GM18517 (cell line): ENCODE measurements at regions not wholly inside any gene's neighbourhood (a gene's known extent, or its start where the extent isn't known, plus 50 kb on each side); places are given as distances from the start of the nearest gene placed in this dataset.
A peak's percentile ranks its signal among the peaks of the same experiment; 100 is the strongest.
"Not testable (repeated sequence)": the region's sequence is repeated elsewhere in the genome, so short reads cannot be mapped to it uniquely, and the experiment has no call there.

Experiments used
- ATAC-seq: cut with Tn5 transposase; IDR thresholded peaks from one replicate; pipeline ENCODE4 v1.9.1; 2021; ENCODE audit warnings: mild to moderate bottlenecking, moderate library complexity; ENCODE audit not compliant: unreplicated experiment

GRCh38 chr3:177336873-177337450, 139.7 kb upstream of the TBL1XR1 start:
- ATAC-seq, result no peak

GRCh38 chr3:177337541-177338331, 140.5 kb upstream of the TBL1XR1 start:
- ATAC-seq, result peak; percentile 84

GRCh38 chr3:177338697-177339219, 141.5 kb upstream of the TBL1XR1 start:
- ATAC-seq, result no peak

GRCh38 chr3:177339220-177339703, 142.0 kb upstream of the TBL1XR1 start:
- not testable (repeated sequence) for ATAC-seq

- no peak for ATAC-seq
These were observed 143.1 kb upstream of the TBL1XR1 start for GRCh38 chr3:177340243-177340830.

GRCh38 chr3:177341736-177342419, 144.6 kb upstream of the TBL1XR1 start:
- ATAC-seq, result no peak

- ATAC-seq, result no peak
These were observed 145.9 kb upstream of the TBL1XR1 start for GRCh38 chr3:177343122-177343625.

- peak; percentile 80 for ATAC-seq
These were observed 148.0 kb upstream of the TBL1XR1 start for GRCh38 chr3:177345049-177345972.

GRCh38 chr3:177345973-177346503, 148.8 kb upstream of the TBL1XR1 start:
- no peak for ATAC-seq

- ATAC-seq, result no peak
These were observed 149.6 kb upstream of the TBL1XR1 start for GRCh38 chr3:177346878-177347277.

- ATAC-seq, result no peak
These were observed 150.3 kb upstream of the TBL1XR1 start for GRCh38 chr3:177347611-177348010.

- ATAC-seq, result no peak
These were observed 151.7 kb upstream of the TBL1XR1 start for GRCh38 chr3:177348974-177349373.

- no peak for ATAC-seq
These were observed 152.1 kb upstream of the TBL1XR1 start for GRCh38 chr3:177349384-177349783.

- no peak for ATAC-seq
These were observed 152.8 kb upstream of the TBL1XR1 start for GRCh38 chr3:177350121-177350520.

GRCh38 chr3:177351206-177351605, 153.9 kb upstream of the TBL1XR1 start:
- ATAC-seq, result no peak

GRCh38 chr3:177351757-177352158, 154.5 kb upstream of the TBL1XR1 start:
- ATAC-seq, result peak; percentile 99

- no peak for ATAC-seq
These were observed 155.1 kb upstream of the TBL1XR1 start for GRCh38 chr3:177352424-177352823.

- ATAC-seq, result no peak
These were observed 155.9 kb upstream of the TBL1XR1 start for GRCh38 chr3:177353140-177353539.

GRCh38 chr3:177353879-177354278, 156.6 kb upstream of the TBL1XR1 start:
- ATAC-seq, result not testable (repeated sequence)

- ATAC-seq, result no peak
These were observed 157.2 kb upstream of the TBL1XR1 start for GRCh38 chr3:177354466-177354865.
